ENCODE measurements at regions not wholly inside any gene's neighbourhood (a gene's known extent, or its start where the extent isn't known, plus 50 kb on each side); places are given as distances from the start of the nearest gene placed in this dataset.

DNA sequence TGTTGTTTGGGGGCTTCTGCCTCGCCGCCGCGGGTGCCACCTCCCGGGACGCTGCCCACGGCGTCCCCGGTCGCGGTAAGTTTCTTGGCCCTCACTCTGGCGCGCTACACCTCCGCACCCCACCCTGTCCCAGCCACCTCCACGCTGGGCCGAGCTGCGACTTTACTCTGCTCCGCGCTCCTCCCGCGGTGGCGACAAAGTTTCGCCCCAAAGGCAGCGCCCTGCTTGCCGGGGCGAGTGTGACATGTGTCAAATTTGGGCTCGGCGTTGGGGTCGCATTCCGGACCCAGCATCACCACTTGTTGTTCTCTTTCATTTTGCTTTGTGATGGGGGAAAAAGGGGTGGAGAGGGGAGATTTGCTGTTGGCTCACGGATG, 167.7 kb upstream of the PPP1R3A start:
- TF ChIP-seq, protein P1, sequence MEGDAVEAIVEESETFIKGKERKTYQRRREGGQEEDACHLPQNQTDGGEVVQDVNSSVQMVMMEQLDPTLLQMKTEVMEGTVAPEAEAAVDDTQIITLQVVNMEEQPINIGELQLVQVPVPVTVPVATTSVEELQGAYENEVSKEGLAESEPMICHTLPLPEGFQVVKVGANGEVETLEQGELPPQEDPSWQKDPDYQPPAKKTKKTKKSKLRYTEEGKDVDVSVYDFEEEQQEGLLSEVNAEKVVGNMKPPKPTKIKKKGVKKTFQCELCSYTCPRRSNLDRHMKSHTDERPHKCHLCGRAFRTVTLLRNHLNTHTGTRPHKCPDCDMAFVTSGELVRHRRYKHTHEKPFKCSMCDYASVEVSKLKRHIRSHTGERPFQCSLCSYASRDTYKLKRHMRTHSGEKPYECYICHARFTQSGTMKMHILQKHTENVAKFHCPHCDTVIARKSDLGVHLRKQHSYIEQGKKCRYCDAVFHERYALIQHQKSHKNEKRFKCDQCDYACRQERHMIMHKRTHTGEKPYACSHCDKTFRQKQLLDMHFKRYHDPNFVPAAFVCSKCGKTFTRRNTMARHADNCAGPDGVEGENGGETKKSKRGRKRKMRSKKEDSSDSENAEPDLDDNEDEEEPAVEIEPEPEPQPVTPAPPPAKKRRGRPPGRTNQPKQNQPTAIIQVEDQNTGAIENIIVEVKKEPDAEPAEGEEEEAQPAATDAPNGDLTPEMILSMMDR (IDR thresholded peaks at IDR 0.05; ENCODE audit: low read length, missing control alignments), result no peak
- no peak for DNase-seq (ENCODE audit: low read depth)
- H3K4me3 ChIP-seq (replicated peaks; ENCODE audit: low read depth, low read length), result peak overlapping the region; percentile 65

DNA sequence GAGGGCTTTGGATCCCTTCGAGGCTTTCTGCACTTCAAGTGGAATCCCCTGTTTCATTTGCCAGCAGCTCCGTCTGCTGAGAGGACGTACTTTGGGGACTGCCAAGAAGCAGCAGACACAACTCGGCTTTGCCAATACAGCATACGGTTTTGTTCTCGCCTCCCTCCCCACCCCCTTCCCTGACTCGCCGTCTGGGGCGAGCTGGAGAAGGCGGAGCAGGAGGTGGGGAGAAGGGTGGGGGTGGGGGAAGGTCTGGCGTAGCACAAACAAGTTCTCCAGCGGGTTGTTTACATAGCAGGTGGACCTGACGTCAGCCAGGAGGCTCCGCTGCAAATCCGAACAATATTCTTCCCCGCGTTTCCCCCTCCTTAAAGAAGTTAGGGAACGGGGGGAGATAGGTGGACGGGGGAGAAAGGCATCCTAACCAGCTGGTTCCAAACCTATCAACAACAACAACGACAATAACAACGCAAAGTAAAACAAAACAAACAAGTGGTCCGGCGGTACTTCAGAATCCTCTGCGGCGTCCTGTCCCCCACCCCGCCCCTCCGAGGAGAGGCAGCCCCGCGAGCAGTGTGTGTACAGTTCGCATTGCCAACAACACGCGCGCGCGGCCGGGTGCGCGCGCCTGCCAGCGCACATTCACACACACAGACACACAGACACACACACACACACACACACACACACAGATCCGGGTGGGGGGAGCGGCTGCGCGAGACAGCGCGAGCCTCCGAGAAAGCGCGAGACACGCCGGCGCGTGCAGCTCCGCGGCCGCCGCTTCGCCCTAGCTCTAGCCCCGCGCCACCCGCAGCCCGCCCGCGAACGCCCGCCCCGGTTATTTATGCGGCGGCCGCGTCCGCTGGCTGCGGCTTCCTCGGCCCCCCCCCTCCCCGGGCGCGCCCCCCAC, 167.0 kb upstream of the PPP1R3A start:
- peak; percentile 74 for DNase-seq (ENCODE audit: low read depth)
- peak overlapping the region; percentile 65 for H3K4me3 ChIP-seq (replicated peaks; ENCODE audit: low read depth, low read length)
- TF ChIP-seq, protein P1 (IDR thresholded peaks at IDR 0.05; ENCODE audit: low read length, missing control alignments), result no peak

DNA sequence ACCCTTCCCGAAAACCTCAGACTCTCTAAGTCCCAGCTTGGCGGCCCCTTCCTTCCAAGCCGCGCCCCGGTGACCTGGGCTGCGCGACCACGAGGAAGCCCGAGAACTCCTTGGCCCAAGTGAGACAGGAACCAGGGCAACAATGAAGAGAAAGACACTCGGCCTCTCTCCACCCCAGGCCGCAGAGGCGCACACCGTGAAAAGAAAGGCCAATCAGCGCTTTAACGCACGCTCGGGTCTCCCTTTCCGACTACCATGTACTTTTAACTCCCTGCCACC, 166.4 kb upstream of the PPP1R3A start:
- peak overlapping the region; percentile 65 for H3K4me3 ChIP-seq (replicated peaks; ENCODE audit: low read depth, low read length)
- DNase-seq (ENCODE audit: low read depth), result no peak
- TF ChIP-seq, protein P1 (IDR thresholded peaks at IDR 0.05; ENCODE audit: low read length, missing control alignments), result no peak

DNA sequence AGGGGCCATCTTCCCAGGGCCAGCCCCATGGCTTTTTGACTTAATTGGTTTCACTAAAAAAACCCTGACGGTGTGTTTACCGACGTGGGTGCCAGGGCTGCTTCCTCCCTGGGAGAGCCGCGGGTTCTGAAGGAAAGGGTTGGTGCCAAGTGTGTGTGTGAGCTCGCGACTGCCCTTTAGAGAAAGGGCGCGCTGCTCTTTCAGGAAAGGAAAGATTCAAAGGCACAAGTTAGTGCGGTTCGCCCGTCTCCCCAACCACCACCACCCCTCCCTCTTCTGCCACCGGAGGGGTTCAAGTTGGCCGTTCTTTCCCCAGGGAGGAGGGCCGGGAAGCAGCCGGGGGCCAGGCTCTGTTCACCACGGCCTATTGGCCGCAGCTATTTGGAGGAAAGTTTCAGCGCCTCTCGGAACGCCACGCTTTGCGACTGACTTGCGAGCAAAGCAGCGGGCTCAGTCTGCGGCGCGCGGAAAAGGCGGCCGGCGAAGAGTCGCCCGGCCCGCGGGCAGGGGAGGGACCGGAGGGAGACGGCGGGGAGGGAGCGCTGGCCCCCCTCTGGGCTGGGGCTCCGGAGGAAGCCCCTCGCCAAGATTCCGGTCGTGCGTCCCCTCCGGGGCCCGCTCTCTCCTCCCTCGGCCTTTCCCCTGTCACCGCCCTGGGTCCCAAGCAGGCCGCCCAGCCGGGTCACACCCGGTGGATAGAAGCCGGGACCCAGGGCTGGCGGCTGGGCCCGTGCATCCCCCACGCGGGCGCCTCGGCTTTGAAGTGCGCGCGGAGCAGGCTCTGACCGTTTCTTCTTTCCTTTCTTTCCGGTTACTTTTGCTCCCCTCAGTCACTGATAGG, 165.9 kb upstream of the PPP1R3A start:
- peak overlapping the region; percentile 65 for H3K4me3 ChIP-seq (replicated peaks; ENCODE audit: low read depth, low read length)
- TF ChIP-seq, protein P1 (IDR thresholded peaks at IDR 0.05; ENCODE audit: low read length, missing control alignments), result no peak
- peak; percentile 17 for DNase-seq (ENCODE audit: low read depth)

DNA sequence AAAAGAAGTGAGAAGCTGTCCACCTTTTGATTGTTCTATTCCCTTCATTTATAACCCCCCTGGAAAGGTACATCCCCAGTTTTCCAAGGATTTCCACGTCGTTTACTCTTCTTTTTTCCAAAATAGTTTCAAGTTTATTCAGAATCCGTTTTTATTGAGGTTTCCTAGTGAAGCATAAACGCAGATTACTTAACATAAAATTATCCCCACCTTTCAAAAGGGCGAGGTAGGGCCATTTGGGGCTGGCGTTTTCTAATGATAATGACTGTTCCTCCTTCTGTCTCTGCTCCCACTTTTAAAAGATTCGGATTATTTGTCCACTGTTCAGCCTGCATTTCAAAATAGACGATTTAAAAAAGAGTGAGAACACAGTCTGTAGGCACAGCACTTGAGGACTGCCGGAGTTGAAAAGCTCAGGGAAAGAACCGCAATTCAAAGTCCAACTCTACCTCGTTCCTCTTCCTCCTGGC, 165.2 kb upstream of the PPP1R3A start:
- H3K4me3 ChIP-seq (replicated peaks; ENCODE audit: low read depth, low read length), result no peak overlapping the region
- no peak for DNase-seq (ENCODE audit: low read depth)
- TF ChIP-seq, protein P1 (IDR thresholded peaks at IDR 0.05; ENCODE audit: low read length, missing control alignments), result no peak

DNA sequence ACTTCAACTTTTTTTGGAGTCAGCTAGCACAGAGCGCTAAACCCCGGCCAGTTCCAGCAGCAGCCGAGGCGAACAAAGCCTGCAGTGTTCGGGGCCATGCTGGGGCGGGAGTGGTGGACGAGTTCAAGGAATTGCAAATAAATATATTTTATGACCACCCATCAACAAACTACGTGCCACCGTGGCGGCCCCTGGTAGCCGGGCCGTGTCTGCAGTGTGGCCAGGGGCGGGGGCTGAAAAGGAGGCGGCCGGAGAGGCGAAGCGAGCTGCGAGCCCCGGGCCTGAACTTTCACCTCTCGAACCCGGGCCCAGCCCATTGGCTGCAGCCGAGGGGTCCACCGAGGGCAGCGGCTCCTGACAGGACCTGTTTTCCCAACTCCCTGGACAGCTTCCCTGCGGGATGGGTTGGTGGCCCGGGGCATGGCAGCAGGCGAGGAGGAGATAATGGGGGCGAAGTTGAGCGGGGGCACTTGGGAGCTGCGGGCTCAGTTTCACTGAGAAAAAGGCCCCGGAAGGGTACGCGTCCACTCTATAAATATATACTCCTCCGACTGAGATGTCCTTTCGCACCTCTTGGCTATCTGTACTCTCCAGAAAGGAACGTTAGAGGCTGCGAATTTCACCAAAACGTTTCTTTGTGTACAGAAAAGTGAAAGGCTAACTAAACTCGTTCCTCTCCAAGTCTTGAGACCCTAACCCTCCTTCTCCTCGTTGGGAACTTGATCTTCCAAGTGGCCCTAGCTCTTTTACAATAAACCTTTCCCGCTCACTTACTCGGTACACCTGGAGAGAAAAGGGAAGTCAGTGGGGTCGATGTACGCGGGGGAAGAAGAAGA, 164.6 kb upstream of the PPP1R3A start:
- TF ChIP-seq, protein P1 (IDR thresholded peaks at IDR 0.05; ENCODE audit: low read length, missing control alignments), result no peak
- peak overlapping the region; percentile 40 for H3K4me3 ChIP-seq (replicated peaks; ENCODE audit: low read depth, low read length)
- DNase-seq (ENCODE audit: low read depth), result no peak

All from fibroblast of pulmonary artery (primary cell).